ENCODE measurements at regions not wholly inside any gene's neighbourhood (a gene's known extent, or its start where the extent isn't known, plus 50 kb on each side); places are given as distances from the start of the nearest gene placed in this dataset.

DNA sequence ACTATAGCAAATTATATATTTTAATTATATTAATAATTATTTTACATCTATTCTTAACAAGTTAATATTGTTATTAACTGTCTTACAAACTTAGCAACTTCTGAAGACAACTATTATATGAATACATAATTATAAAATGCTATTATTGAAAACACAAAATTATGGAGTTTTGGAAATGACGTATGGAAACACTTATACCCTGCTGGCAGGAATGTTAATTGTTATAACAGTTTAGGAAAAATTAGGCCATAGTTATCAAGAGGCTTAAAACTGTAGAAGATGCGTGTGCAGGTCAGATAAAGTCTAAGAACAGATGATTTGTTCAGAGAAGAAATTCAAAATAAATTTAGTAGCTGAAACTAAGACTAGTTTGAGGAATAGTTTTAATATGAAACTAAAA is 211.7 kb downstream of the FAT4 start:
- Mint-ChIP-seq H3K4me3 (no peak overlapping the region), H3K9me3 (peaks cover 3 to 4% of the 10 kb centered on the region in 2 donors), H3K27ac (no peak overlapping the region), H3K36me3 (ENCODE audit: insufficient read depth in 2 of 2) (no peaks in the 10 kb centered on the region), H3K27me3 (ENCODE audit: low read depth) (no peaks in the 10 kb centered on the region), H3K4me1 (ENCODE audit: low read depth) (no peaks in the 10 kb centered on the region)
- no peak for ATAC-seq (replicated peaks in 1 of 2)
- no peak for DNase-seq

DNA sequence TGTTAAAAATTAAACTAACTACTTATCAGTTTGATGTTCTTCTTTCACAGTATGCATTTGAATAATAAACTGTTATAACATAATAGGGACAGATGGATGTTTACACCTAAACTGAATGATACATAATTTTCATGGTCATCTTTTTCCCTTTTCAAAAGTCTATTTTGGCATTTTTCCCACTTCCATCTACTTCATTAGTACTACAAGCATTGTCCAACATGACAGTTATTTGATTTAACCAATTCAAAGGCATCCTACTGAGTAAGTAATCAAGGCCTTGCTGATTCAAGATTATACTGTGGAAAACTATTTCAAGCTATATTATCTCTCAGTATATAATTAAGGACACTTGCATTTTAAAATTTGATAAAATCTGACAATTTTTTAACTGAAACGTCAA is 212.9 kb downstream of the FAT4 start:
- no peak for DNase-seq
- Mint-ChIP-seq H3K36me3 (ENCODE audit: insufficient read depth in 2 of 2) (no peaks in the 10 kb centered on the region), H3K4me3 (no peak overlapping the region), H3K4me1 (ENCODE audit: low read depth) (no peaks in the 10 kb centered on the region), H3K9me3 (peaks cover 3 to 5% of the 10 kb centered on the region in 2 donors), H3K27me3 (ENCODE audit: low read depth) (no peaks in the 10 kb centered on the region), H3K27ac (no peak overlapping the region)
- ATAC-seq (replicated peaks in 1 of 2), result no peak

DNA sequence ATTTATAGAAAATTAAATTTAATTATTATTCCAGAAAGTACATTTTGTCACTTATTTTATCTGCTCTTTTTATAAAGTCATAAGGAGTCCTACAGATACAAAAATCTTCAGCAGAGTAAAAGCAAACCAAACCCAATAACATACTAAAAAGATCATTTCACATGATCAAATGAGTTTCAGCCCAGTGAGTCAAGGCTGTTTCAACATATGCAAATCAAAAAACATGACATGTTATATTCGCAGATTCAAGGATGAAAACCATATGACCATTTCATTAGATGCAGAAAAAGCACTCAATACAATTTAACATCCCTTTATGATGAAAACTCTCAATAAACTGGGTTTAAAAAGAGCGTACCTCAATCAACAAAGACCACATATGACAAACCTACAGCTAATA is 214.3 kb downstream of the FAT4 start:
- Mint-ChIP-seq H3K9me3 (peaks cover 3 to 6% of the 10 kb centered on the region in 2 donors), H3K27ac (no peak overlapping the region), H3K4me1 (ENCODE audit: low read depth) (no peaks in the 10 kb centered on the region), H3K4me3 (no peak overlapping the region), H3K27me3 (ENCODE audit: low read depth) (no peaks in the 10 kb centered on the region), H3K36me3 (ENCODE audit: insufficient read depth in 2 of 2) (no peaks in the 10 kb centered on the region)
- DNase-seq (no peak), ATAC-seq (replicated peaks in 1 of 2) (no peak)

DNA sequence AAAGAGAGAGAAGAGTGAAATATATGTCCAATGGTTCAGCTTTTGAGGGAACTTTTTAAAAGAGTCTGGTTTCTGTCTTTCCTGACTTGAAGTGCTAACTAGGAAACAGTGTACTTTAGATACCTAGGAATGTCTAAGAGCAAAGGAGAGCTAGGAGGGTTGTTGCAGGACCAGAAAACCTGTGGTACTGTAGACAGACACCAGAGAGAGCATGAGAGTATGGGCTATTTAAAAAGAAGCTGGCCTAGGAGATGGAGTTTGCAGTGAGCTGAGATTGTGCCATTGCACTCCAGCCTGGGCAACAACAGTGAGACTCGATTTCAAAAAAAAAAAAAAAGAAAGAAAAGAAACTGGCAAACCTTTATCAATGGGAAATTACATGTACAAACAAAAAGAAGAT is 223.9 kb downstream of the FAT4 start:
- Mint-ChIP-seq H3K9me3 (peaks cover 7 to 10% of the 10 kb centered on the region in 2 donors), H3K4me3 (no peak overlapping the region), H3K27ac (no peak overlapping the region), H3K36me3 (ENCODE audit: insufficient read depth in 2 of 2) (peaks cover 0 to 2% of the 10 kb centered on the region in 2 donors), H3K4me1 (ENCODE audit: low read depth) (no peaks in the 10 kb centered on the region), H3K27me3 (ENCODE audit: low read depth) (no peaks in the 10 kb centered on the region)
- no peak for ATAC-seq (replicated peaks in 1 of 2)
- no peak for DNase-seq

DNA sequence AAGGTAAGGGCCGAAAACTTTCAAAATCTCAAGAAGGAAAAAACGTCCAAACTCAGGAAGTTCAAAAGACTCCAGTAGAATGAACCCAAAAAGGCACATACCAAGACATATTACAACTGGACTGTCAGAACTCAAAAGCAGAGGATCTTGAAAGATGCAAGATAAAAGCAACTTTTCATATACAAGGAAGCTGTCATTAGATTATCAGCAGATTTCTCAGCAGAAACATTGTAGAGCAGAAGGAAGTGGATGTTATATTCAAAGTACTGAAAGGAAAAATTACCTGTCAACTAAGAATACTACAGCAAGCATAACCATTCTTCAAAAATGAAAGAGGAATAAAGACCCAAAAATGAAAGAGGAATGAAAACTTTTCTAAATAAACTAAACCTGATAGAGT is 224.9 kb downstream of the FAT4 start:
- H3K4me3 Mint-ChIP-seq, result no peak overlapping the region
- no peaks in the 10 kb centered on the region for H3K4me1 Mint-ChIP-seq (ENCODE audit: low read depth)
- H3K27me3 Mint-ChIP-seq (ENCODE audit: low read depth), result no peaks in the 10 kb centered on the region
- H3K27ac Mint-ChIP-seq, result no peak overlapping the region
- peaks cover 10 to 14% of the 10 kb centered on the region in 2 donors for H3K9me3 Mint-ChIP-seq
- H3K36me3 Mint-ChIP-seq (ENCODE audit: insufficient read depth in 2 of 2), result peaks cover 0 to 2% of the 10 kb centered on the region in 2 donors
- ATAC-seq (replicated peaks in 1 of 2), result no peak
- DNase-seq, result no peak

DNA sequence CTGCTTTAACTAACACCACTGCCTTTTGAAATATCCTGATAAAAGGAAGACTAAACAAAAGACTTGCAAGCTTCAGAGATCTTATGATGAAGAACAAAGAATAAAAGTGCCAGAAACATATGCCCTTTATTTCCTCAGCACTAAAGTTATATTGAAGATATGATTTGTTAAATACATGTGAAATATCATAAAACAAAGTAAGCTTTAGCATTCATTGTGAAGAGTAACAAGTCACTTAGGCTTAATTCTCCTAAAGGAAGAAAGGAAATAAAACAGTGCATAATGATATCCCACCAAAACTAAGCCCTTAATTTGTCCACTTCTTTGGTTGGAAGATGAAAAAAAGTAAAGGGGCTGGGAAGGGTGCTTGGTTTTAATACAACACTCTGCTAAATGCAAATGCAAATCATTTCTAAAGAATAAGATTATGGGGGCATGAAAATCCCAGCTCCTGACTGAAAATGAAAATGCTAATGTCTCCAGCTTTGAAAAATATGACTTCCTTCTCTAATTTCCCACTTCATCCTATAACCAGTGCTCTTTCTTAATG is 227.2 kb downstream of the FAT4 start:
- no peak overlapping the region for H3K27ac Mint-ChIP-seq
- H3K9me3 Mint-ChIP-seq, result peaks cover 15 to 17% of the 10 kb centered on the region in 2 donors
- peaks cover 0 to 2% of the 10 kb centered on the region in 2 donors for H3K36me3 Mint-ChIP-seq (ENCODE audit: insufficient read depth in 2 of 2)
- no peak for DNase-seq
- H3K4me3 Mint-ChIP-seq, result no peak overlapping the region
- H3K4me1 Mint-ChIP-seq (ENCODE audit: low read depth), result no peaks in the 10 kb centered on the region
- ATAC-seq (replicated peaks in 1 of 2), result no peak
- H3K27me3 Mint-ChIP-seq (ENCODE audit: low read depth), result no peaks in the 10 kb centered on the region

DNA sequence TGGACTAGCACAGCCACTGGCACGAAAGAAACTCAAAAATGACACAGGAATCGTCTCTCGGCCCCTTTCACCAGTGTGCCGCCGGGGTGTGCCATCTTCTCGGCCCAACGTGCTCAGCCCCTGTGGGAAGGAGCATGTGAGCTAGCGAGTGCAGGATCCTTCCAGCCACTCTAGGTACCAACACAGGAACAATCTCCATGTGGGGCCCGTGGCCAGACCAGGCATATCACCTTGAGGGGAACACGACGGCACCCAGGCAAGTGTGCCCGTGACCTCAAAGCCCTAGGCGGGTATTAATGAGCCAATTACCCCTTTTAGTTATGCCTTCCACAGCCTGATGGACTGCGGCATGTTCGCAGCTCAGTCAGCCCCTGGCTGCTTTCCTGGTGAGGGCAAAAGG is 231.5 kb downstream of the FAT4 start:
- H3K4me3 Mint-ChIP-seq, result no peak overlapping the region
- ATAC-seq (replicated peaks in 1 of 2) (no peak), DNase-seq (no peak)
- no peaks in the 10 kb centered on the region for H3K27me3 Mint-ChIP-seq (ENCODE audit: low read depth)
- peaks cover 9% of the 10 kb centered on the region in 2 donors for H3K9me3 Mint-ChIP-seq
- H3K27ac Mint-ChIP-seq, result no peak overlapping the region
- no peaks in the 10 kb centered on the region for H3K36me3 Mint-ChIP-seq (ENCODE audit: insufficient read depth in 2 of 2)
- H3K4me1 Mint-ChIP-seq (ENCODE audit: low read depth), result no peaks in the 10 kb centered on the region

DNA sequence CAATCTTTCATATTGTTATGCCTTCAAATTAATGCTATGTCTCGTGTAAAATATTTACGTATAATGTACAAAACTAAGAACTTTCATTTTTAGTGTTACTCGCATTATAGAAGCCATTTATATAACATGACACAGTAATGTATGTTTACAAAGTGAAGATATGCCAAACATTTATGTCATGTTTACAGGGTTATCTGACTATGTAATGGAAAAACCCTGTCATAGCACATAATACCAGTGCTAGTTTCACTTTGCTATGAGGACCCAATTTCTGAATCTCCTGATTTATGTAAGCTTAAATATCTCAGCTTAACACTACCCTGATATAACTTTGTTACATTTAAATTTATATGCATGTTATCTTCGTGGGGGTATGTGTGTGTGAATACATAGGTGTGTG is 233.1 kb downstream of the FAT4 start:
- H3K36me3 Mint-ChIP-seq (ENCODE audit: insufficient read depth in 2 of 2), result no peaks in the 10 kb centered on the region
- H3K9me3 Mint-ChIP-seq, result peaks cover 9% of the 10 kb centered on the region in 2 donors
- no peaks in the 10 kb centered on the region for H3K4me1 Mint-ChIP-seq (ENCODE audit: low read depth)
- no peaks in the 10 kb centered on the region for H3K27me3 Mint-ChIP-seq (ENCODE audit: low read depth)
- H3K4me3 Mint-ChIP-seq, result no peak overlapping the region
- DNase-seq (no peak), ATAC-seq (replicated peaks in 1 of 2) (no peak)
- H3K27ac Mint-ChIP-seq, result no peak overlapping the region

DNA sequence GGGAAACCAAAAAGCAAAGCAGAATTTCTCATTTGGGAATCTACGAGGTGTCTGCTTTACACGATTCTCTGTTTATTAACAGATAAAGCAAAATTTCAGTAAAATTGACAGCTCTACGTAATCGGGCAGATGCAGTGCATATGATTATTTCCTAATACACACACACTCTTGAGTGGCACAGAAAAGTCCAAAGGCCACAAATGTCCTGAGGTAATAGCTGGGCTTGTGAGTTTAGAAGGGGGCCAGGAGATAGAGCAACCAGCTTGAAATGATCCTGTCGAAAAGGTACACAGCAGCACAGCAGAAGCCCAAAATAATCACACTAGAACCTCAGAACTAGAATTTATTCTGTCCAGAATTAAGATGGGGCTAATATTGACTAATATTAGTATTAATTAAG is 236.0 kb downstream of the FAT4 start:
- Mint-ChIP-seq H3K27ac (no peak overlapping the region), H3K4me3 (no peak overlapping the region), H3K4me1 (ENCODE audit: low read depth) (no peaks in the 10 kb centered on the region), H3K27me3 (ENCODE audit: low read depth) (no peaks in the 10 kb centered on the region), H3K36me3 (ENCODE audit: insufficient read depth in 2 of 2) (no peaks in the 10 kb centered on the region), H3K9me3 (peaks cover 2 to 6% of the 10 kb centered on the region in 2 donors)
- DNase-seq (no peak), ATAC-seq (replicated peaks in 1 of 2) (no peak)

DNA sequence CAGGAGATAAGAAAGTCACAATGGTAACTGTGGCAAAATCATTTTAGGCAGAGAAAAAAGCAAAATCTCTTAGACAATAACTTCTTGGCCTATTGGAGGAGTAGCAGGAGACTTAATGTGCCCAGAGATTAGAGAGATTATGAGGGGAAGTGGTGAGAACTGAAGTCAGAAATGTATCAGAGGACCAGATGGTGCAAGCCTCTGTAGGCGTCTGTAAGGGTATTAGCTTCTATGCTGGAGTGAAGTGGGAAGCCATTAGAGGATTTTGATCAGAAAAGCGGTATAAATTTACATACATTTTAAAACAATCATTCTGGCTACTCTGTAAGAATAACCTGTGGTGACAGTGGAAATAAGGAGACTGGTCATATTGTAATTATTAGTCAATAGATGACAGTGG is 236.7 kb downstream of the FAT4 start:
- ATAC-seq (replicated peaks in 1 of 2) (no peak), DNase-seq (no peak)
- Mint-ChIP-seq H3K36me3 (ENCODE audit: insufficient read depth in 2 of 2) (no peaks in the 10 kb centered on the region), H3K27me3 (ENCODE audit: low read depth) (no peaks in the 10 kb centered on the region), H3K4me3 (no peak overlapping the region), H3K4me1 (ENCODE audit: low read depth) (no peaks in the 10 kb centered on the region), H3K27ac (no peak overlapping the region), H3K9me3 (peaks cover 2 to 5% of the 10 kb centered on the region in 2 donors)

DNA sequence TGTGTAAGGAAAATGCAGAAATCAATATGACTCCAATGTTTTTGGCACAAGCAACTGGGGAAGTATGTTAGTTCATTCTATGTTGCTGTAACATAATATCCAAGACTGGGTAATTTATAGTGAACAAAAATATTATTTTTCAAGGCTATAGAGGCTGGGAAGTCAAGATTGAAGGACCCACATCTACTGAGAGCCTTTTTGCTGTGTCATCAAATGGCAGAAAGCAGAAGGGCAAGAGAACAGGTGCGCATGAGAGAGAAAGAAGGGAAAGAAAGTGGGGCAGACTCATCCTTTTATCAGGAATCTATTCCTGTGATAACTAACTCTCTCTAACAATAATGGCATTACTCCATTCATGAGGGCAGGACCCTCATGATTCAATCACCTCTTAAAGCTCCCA is 237.2 kb downstream of the FAT4 start:
- ATAC-seq (replicated peaks in 1 of 2), result no peak
- no peak for DNase-seq
- H3K36me3 Mint-ChIP-seq (ENCODE audit: insufficient read depth in 2 of 2), result no peaks in the 10 kb centered on the region
- H3K27ac Mint-ChIP-seq, result no peak overlapping the region
- no peak overlapping the region for H3K4me3 Mint-ChIP-seq
- H3K9me3 Mint-ChIP-seq, result peaks cover 2 to 7% of the 10 kb centered on the region in 2 donors
- H3K27me3 Mint-ChIP-seq (ENCODE audit: low read depth), result no peaks in the 10 kb centered on the region
- no peaks in the 10 kb centered on the region for H3K4me1 Mint-ChIP-seq (ENCODE audit: low read depth)

DNA sequence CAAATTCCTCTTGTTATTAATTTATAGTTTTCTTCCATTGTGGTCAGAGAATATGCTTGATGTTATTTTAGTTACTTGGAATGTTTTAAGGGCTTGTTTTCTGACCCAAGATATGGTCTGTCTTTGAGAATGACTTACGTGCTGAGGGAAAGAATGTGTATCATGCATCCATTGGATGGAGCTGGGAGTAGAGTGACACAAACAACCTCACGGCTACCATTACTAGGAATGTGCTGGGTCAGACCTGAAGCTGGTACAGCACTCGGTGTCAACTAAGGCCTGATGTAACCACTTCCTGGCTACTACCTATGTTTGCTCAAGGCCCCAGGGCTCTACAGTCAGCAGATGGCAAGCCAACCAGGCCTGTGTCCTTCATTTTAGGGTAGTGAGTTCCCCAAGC is 257.8 kb downstream of the FAT4 start:
- no peak for ATAC-seq (replicated peaks in 1 of 2)
- Mint-ChIP-seq H3K27ac (no peak overlapping the region), H3K4me1 (ENCODE audit: low read depth) (no peaks in the 10 kb centered on the region), H3K9me3 (peaks cover 0 to 1% of the 10 kb centered on the region in 2 donors), H3K27me3 (ENCODE audit: low read depth) (no peaks in the 10 kb centered on the region), H3K4me3 (no peak overlapping the region), H3K36me3 (ENCODE audit: insufficient read depth in 2 of 2) (no peaks in the 10 kb centered on the region)
- DNase-seq, result no peak

DNA sequence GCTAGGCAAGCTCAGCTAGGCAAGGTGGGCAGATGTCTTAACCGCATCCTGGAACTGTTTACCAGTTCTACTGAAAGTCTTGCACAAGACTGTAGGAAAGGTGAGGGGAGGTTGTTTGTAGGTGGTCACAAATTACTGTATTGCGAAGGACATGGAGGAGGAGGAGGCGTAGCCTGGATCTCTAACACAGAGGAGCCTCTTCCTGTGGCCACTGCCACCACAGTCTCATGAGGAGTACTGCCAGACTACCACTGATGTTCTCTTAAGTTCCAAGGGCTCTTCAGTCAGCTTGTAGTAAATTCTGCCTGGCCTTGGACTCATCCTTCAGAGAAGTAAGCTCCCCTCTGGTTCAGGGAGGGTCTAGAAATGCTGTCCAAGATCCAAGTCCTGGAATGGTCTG is 258.6 kb downstream of the FAT4 start:
- Mint-ChIP-seq H3K4me1 (ENCODE audit: low read depth) (no peaks in the 10 kb centered on the region), H3K27ac (no peak overlapping the region), H3K4me3 (no peak overlapping the region), H3K36me3 (ENCODE audit: insufficient read depth in 2 of 2) (no peaks in the 10 kb centered on the region), H3K9me3 (peaks cover 0 to 1% of the 10 kb centered on the region in 2 donors), H3K27me3 (ENCODE audit: low read depth) (no peaks in the 10 kb centered on the region)
- DNase-seq (no peak), ATAC-seq (replicated peaks in 1 of 2) (no peak)

DNA sequence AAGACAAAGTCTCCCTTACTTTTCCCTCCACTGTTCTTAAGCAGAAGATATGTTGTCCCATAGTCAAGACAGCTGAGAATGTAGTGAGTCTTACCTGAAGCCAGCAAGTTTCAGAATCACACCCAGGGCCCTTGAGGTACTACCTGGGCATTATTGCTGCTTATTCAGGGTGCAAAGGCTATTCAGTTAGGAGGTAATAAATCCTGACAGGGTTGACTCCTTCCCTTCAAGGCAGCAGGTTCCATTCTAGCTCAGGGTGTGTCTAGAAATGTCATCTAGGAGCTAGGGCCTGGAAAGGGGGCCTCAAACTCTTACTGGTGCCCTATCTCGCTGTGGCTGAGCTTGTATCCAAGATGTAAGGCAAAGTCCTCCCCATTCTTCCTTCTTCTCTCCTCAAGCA is 259.0 kb downstream of the FAT4 start:
- no peaks in the 10 kb centered on the region for H3K4me1 Mint-ChIP-seq (ENCODE audit: low read depth)
- no peaks in the 10 kb centered on the region for H3K27me3 Mint-ChIP-seq (ENCODE audit: low read depth)
- H3K27ac Mint-ChIP-seq, result no peak overlapping the region
- no peak overlapping the region for H3K4me3 Mint-ChIP-seq
- H3K9me3 Mint-ChIP-seq, result peaks cover 0 to 1% of the 10 kb centered on the region in 2 donors
- ATAC-seq (replicated peaks in 1 of 2), result no peak
- H3K36me3 Mint-ChIP-seq (ENCODE audit: insufficient read depth in 2 of 2), result no peaks in the 10 kb centered on the region
- no peak for DNase-seq

Measured in activated T-cell treated with anti-CD3 and anti-CD28 coated beads, Interleukin-2, amount 50 U/mL, for 72 hours (primary cell).